ENCODE measurements at regions not wholly inside any gene's neighbourhood (a gene's known extent, or its start where the extent isn't known, plus 50 kb on each side); places are given as distances from the start of the nearest gene placed in this dataset.

- no peaks in the 10 kb centered on the region for H3K9me3 ChIP-seq (replicated peaks in 1 of 3)
- no peak overlapping the region for H3K4me3 ChIP-seq
- no peak for TF ChIP-seq POLR2A (IDR thresholded peaks at IDR 0.05)
- TF ChIP-seq, protein P1, sequence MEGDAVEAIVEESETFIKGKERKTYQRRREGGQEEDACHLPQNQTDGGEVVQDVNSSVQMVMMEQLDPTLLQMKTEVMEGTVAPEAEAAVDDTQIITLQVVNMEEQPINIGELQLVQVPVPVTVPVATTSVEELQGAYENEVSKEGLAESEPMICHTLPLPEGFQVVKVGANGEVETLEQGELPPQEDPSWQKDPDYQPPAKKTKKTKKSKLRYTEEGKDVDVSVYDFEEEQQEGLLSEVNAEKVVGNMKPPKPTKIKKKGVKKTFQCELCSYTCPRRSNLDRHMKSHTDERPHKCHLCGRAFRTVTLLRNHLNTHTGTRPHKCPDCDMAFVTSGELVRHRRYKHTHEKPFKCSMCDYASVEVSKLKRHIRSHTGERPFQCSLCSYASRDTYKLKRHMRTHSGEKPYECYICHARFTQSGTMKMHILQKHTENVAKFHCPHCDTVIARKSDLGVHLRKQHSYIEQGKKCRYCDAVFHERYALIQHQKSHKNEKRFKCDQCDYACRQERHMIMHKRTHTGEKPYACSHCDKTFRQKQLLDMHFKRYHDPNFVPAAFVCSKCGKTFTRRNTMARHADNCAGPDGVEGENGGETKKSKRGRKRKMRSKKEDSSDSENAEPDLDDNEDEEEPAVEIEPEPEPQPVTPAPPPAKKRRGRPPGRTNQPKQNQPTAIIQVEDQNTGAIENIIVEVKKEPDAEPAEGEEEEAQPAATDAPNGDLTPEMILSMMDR (IDR thresholded peaks at IDR 0.05) = no peak
- H3K36me3 ChIP-seq (replicated peaks in 1 of 2) = no peaks in the 10 kb centered on the region
- 88 to 96% (median 94%) methylated on average over 2 to 4 of the region's 4 CpGs for WGBS, 4 donors
- no peaks in the 10 kb centered on the region for H3K4me1 ChIP-seq (replicated peaks in 1 of 2)
- intact Hi-C loops (cut with DNase I) = no loop called here
- no peak overlapping the region for H3K27ac ChIP-seq
- DNase-seq = no peak
- no peaks in the 10 kb centered on the region for H3K27me3 ChIP-seq
These were observed 317.5 kb downstream of the PPARGC1A start for GRCh38 chr4:23572382-23572781.

- no peaks in the 10 kb centered on the region for H3K4me1 ChIP-seq (replicated peaks in 1 of 2)
- intact Hi-C loops (cut with DNase I) = no loop called here
- no peak overlapping the region for H3K4me3 ChIP-seq
- H3K27ac ChIP-seq = no peak overlapping the region
- DNase-seq = no peak
- no peaks in the 10 kb centered on the region for H3K36me3 ChIP-seq (replicated peaks in 1 of 2)
- no peak for TF ChIP-seq POLR2A (IDR thresholded peaks at IDR 0.05)
- TF ChIP-seq, protein P1 (IDR thresholded peaks at IDR 0.05) = no peak
- H3K9me3 ChIP-seq (replicated peaks in 1 of 3) = no peaks in the 10 kb centered on the region
- H3K27me3 ChIP-seq = no peaks in the 10 kb centered on the region
These were observed 322.5 kb downstream of the PPARGC1A start for GRCh38 chr4:23567338-23567737.

DNA sequence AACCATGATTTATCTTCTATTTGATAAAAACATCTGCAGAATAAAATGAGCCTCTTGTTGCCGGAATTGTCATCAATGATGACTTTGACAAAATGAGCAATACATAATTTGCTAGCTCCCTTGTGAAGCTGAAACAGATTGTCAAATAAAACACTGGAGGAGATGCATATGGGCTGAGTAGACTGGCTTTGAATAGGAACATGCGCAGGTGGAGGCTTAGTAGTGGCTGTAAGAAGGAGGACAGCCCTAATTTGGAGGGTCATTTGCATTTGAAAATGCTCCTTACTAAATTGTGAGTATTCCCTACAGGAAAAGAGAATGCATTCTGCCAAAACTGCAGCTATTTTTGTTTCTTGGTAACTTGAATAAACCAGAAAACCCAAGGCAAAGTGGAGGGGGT lies 329.1 kb downstream of the PPARGC1A start:
- Histone ChIP-seq H3K36me3 (replicated peaks in 1 of 2) (no peaks in the 10 kb centered on the region), H3K9me3 (replicated peaks in 1 of 3) (no peaks in the 10 kb centered on the region), H3K27me3 (no peaks in the 10 kb centered on the region), H3K27ac (no peak overlapping the region), H3K4me1 (replicated peaks in 1 of 2) (no peaks in the 10 kb centered on the region), H3K4me3 (no peak overlapping the region)
- 84 to 93% (median 88%) methylated on average over 2 of the region's 2 CpGs for WGBS, 4 donors
- intact Hi-C loops (cut with DNase I) = no loop called here
- DNase-seq = no peak
- TF ChIP-seq POLR2A (IDR thresholded peaks at IDR 0.05) = no peak
- TF ChIP-seq, protein P1 (IDR thresholded peaks at IDR 0.05) = no peak

- Histone ChIP-seq H3K36me3 (replicated peaks in 1 of 2) (no peaks in the 10 kb centered on the region), H3K4me3 (no peak overlapping the region), H3K27ac (no peak overlapping the region), H3K4me1 (replicated peaks in 1 of 2) (no peaks in the 10 kb centered on the region), H3K9me3 (replicated peaks in 1 of 3) (peaks cover 0 to 9% (median 0%) of the 10 kb centered on the region in 3 donors), H3K27me3 (no peaks in the 10 kb centered on the region)
- DNase-seq = no peak
- no peak for TF ChIP-seq POLR2A (IDR thresholded peaks at IDR 0.05)
- TF ChIP-seq, protein P1 (IDR thresholded peaks at IDR 0.05) = no peak
- 72 to 84% (median 78%) methylated on average over 2 of the region's 2 CpGs for WGBS, 4 donors
- intact Hi-C loops (cut with DNase I) = no loop called here
These were observed 331.7 kb downstream of the PPARGC1A start for GRCh38 chr4:23558101-23558500.
